GM23248 (cell line): ENCODE measurements at regions not wholly inside any gene's neighbourhood (a gene's known extent, or its start where the extent isn't known, plus 50 kb on each side); places are given as distances from the start of the nearest gene placed in this dataset.

Experiments
- EZH2 ChIP-seq: fragments of 200-600 bp; sonication (generic); IDR thresholded peaks from 2 replicates; pipeline ENCODE4 v1.6.1; 2018; ENCODE audit warnings: antibody characterized with exemption, mild to moderate bottlenecking; ENCODE audit not compliant: insufficient read depth, poor library complexity, severe bottlenecking
- EZH2phosphoT487 ChIP-seq: fragments of 200-600 bp; sonication (generic); IDR thresholded peaks from 2 replicates; pipeline ENCODE4 v1.6.1; 2018; ENCODE audit warnings: antibody characterized with exemption, moderate library complexity, mild to moderate bottlenecking, low read depth; ENCODE audit not compliant: insufficient read depth

- TF ChIP-seq EZH2 (no peak), EZH2phosphoT487 (no peak)
Measured at GRCh38 chr18:38257661-38258060, 692.1 kb upstream of the CELF4 start.
